ENCODE measurements at regions not wholly inside any gene's neighbourhood (a gene's known extent, or its start where the extent isn't known, plus 50 kb on each side); places are given as distances from the start of the nearest gene placed in this dataset.
"Not testable (repeated sequence)": the region's sequence is repeated elsewhere in the genome, so short reads cannot be mapped to it uniquely, and the experiment has no call there.

DNA sequence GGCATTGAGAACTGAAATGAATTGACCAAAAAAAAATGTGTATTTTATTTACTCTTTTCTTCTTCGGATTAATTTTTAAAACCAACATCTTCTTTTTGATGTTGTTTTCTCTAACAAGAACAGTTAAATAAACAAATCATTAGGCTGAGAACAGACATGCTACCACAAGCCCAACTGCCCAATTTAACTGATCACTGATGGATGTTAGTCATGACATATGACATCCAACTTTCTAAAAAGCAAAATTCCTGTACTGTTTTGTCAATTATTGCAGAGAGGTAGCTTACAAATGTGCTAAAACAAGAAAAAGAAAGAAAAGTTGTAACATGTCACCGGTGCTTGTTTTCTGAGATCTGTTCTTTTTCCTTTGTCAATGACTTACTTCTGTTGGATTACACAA, 232.1 kb downstream of the C11orf87 start:
- DNase-seq = no peak
- no peak overlapping the region for H3K27ac ChIP-seq (ENCODE audit: insufficient read depth, low read length, poor library complexity, severe bottlenecking)
- H3K4me1 ChIP-seq (ENCODE audit: control insufficient read depth, insufficient read depth, low read length, poor library complexity, severe bottlenecking) = no peaks in the 10 kb centered on the region
- H3K36me3 Mint-ChIP-seq = no peaks in the 10 kb centered on the region
- H3K4me3 ChIP-seq (ENCODE audit: low read depth, low read length) = no peak overlapping the region
- H3K27me3 ChIP-seq (ENCODE audit: control insufficient read depth, insufficient read depth, low read length) = no peaks in the 10 kb centered on the region
- no peaks in the 10 kb centered on the region for H3K9me3 ChIP-seq (ENCODE audit: control insufficient read depth in 2 of 2, low read length in 2 of 2)
- no peaks in the 10 kb centered on the region for H3K4me1 Mint-ChIP-seq
- no peaks in the 10 kb centered on the region for H3K36me3 ChIP-seq (ENCODE audit: control insufficient read depth, insufficient read depth, low read length)
- H3K4me3 Mint-ChIP-seq = no peak overlapping the region
- no peak for ATAC-seq (ENCODE audit: low read depth in 2 of 2)
- no peak overlapping the region for H3K27ac Mint-ChIP-seq
- H3K27me3 Mint-ChIP-seq = no peaks in the 10 kb centered on the region
- H3K9me3 Mint-ChIP-seq = peaks cover 0 to 5% (median 0%) of the 10 kb centered on the region in 7 donors

- Mint-ChIP-seq H3K4me3 (no peak overlapping the region), H3K4me1 (no peaks in the 10 kb centered on the region), H3K27me3 (no peaks in the 10 kb centered on the region), H3K9me3 (peaks cover 0 to 5% (median 2%) of the 10 kb centered on the region in 7 donors), H3K27ac (no peak overlapping the region), H3K36me3 (no peaks in the 10 kb centered on the region)
- H3K4me1 ChIP-seq (ENCODE audit: control insufficient read depth, insufficient read depth, low read length, poor library complexity, severe bottlenecking) = no peaks in the 10 kb centered on the region
- no peak for DNase-seq
- no peaks in the 10 kb centered on the region for H3K36me3 ChIP-seq (ENCODE audit: control insufficient read depth, insufficient read depth, low read length)
- no peak overlapping the region for H3K4me3 ChIP-seq (ENCODE audit: low read depth, low read length)
- no peak for ATAC-seq (ENCODE audit: low read depth in 2 of 2)
- no peaks in the 10 kb centered on the region for H3K27me3 ChIP-seq (ENCODE audit: control insufficient read depth, insufficient read depth, low read length)
- H3K9me3 ChIP-seq (ENCODE audit: control insufficient read depth in 2 of 2, low read length in 2 of 2) = no peaks in the 10 kb centered on the region
- no peak overlapping the region for H3K27ac ChIP-seq (ENCODE audit: insufficient read depth, low read length, poor library complexity, severe bottlenecking)
Observed at GRCh38 chr11:109658190-109658589, 236.2 kb downstream of the C11orf87 start.

DNA sequence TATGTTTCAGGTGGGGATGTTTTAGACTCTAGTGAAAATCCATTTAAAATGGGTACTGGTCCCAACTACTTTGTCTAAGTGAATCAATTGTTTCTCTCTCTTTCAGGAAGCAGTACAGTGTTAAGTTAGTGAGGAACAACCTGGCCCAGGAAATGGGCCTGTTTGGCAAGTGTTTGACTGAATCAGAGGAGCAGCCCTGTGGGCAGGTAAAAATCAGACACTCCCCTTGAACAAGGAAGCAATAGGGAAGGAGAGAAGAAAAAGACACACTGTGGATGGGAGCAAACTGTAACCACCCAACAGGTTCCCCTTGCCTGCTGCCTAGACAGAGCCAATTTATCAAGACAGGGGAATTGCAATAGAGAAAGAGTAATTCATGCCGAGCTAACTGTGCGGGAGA, 245.7 kb downstream of the C11orf87 start:
- Mint-ChIP-seq H3K36me3 (no peaks in the 10 kb centered on the region), H3K4me1 (no peaks in the 10 kb centered on the region), H3K4me3 (no peak overlapping the region), H3K9me3 (peaks cover 0 to 7% (median 4%) of the 10 kb centered on the region in 7 donors), H3K27me3 (no peaks in the 10 kb centered on the region), H3K27ac (no peak overlapping the region)
- DNase-seq (no peak), ATAC-seq (ENCODE audit: low read depth in 2 of 2) (no peak)
- peaks cover 0 to 3% of the 10 kb centered on the region in 2 experiments for H3K9me3 ChIP-seq (ENCODE audit: control insufficient read depth in 2 of 2, low read length in 2 of 2)
- H3K4me3 ChIP-seq (ENCODE audit: low read depth, low read length) = no peak overlapping the region
- H3K36me3 ChIP-seq (ENCODE audit: control insufficient read depth, insufficient read depth, low read length) = no peaks in the 10 kb centered on the region
- no peak overlapping the region for H3K27ac ChIP-seq (ENCODE audit: insufficient read depth, low read length, poor library complexity, severe bottlenecking)
- no peaks in the 10 kb centered on the region for H3K4me1 ChIP-seq (ENCODE audit: control insufficient read depth, insufficient read depth, low read length, poor library complexity, severe bottlenecking)
- H3K27me3 ChIP-seq (ENCODE audit: control insufficient read depth, insufficient read depth, low read length) = no peaks in the 10 kb centered on the region

- Histone ChIP-seq H3K36me3 (ENCODE audit: control insufficient read depth, insufficient read depth, low read length) (no peaks in the 10 kb centered on the region), H3K9me3 (ENCODE audit: control insufficient read depth in 2 of 2, low read length in 2 of 2) (peaks cover 0 to 3% of the 10 kb centered on the region in 2 experiments), H3K4me1 (ENCODE audit: control insufficient read depth, insufficient read depth, low read length, poor library complexity, severe bottlenecking) (no peaks in the 10 kb centered on the region), H3K4me3 (ENCODE audit: low read depth, low read length) (no peak overlapping the region), H3K27me3 (ENCODE audit: control insufficient read depth, insufficient read depth, low read length) (no peaks in the 10 kb centered on the region), H3K27ac (ENCODE audit: insufficient read depth, low read length, poor library complexity, severe bottlenecking) (no peak overlapping the region)
- Mint-ChIP-seq H3K27me3 (no peaks in the 10 kb centered on the region), H3K36me3 (no peaks in the 10 kb centered on the region), H3K4me1 (no peaks in the 10 kb centered on the region), H3K27ac (no peak overlapping the region), H3K4me3 (no peak overlapping the region), H3K9me3 (peaks cover 1 to 7% (median 4%) of the 10 kb centered on the region in 7 donors)
- DNase-seq = no peak
- no peak for ATAC-seq (ENCODE audit: low read depth in 2 of 2)
Observed at GRCh38 chr11:109668973-109669634, 247.1 kb downstream of the C11orf87 start.

DNA sequence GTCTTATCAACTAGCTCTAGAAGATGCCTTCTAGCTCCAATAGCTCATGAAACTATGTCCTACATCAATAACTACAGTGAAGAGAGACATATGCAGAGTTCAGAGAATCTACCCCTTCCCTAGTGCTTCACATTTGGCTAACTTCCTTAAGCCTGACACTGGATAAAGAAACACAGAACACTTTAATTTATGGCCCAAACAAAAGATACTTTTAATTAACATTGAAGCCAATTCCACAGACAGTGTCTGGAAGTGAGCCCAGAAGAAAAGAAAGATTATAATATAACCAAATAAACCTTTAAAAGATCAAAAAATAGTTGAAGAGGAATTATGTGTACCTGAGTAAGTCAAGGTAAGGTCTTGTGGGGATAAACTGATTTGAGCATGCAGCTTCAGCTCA, 255.2 kb downstream of the C11orf87 start:
- H3K9me3 Mint-ChIP-seq = peaks cover 0 to 7% (median 0%) of the 10 kb centered on the region in 7 donors
- no peak overlapping the region for H3K4me3 Mint-ChIP-seq
- H3K36me3 Mint-ChIP-seq = no peaks in the 10 kb centered on the region
- no peaks in the 10 kb centered on the region for H3K9me3 ChIP-seq (ENCODE audit: control insufficient read depth in 2 of 2, low read length in 2 of 2)
- no peaks in the 10 kb centered on the region for H3K27me3 Mint-ChIP-seq
- H3K36me3 ChIP-seq (ENCODE audit: control insufficient read depth, insufficient read depth, low read length) = no peaks in the 10 kb centered on the region
- H3K4me3 ChIP-seq (ENCODE audit: low read depth, low read length) = no peak overlapping the region
- ATAC-seq (ENCODE audit: low read depth in 2 of 2) (no peak), DNase-seq (no peak)
- no peak overlapping the region for H3K27ac Mint-ChIP-seq
- no peaks in the 10 kb centered on the region for H3K4me1 ChIP-seq (ENCODE audit: control insufficient read depth, insufficient read depth, low read length, poor library complexity, severe bottlenecking)
- H3K4me1 Mint-ChIP-seq = no peaks in the 10 kb centered on the region
- H3K27me3 ChIP-seq (ENCODE audit: control insufficient read depth, insufficient read depth, low read length) = no peaks in the 10 kb centered on the region
- H3K27ac ChIP-seq (ENCODE audit: insufficient read depth, low read length, poor library complexity, severe bottlenecking) = no peak overlapping the region

DNA sequence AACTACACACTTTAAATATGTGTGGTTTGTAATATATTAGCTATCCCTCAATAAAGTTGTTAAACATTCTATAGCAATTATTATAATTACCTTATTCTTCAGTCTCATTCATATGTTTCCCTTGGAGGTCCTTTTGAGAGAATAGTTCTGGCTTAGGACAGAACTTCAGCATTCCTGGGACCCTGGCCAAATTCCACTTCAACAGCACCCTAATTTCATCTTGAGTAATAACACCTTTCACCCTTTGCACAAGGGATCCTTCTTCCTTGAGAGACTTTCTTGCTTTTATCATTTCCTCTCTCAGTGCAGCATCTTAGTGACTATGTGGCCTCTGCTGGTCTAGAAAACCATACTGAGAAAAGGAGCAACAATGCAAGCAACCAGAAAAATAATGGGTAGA, 255.9 kb downstream of the C11orf87 start:
- H3K36me3 Mint-ChIP-seq = no peaks in the 10 kb centered on the region
- H3K27me3 ChIP-seq (ENCODE audit: control insufficient read depth, insufficient read depth, low read length) = no peaks in the 10 kb centered on the region
- no peaks in the 10 kb centered on the region for H3K4me1 ChIP-seq (ENCODE audit: control insufficient read depth, insufficient read depth, low read length, poor library complexity, severe bottlenecking)
- DNase-seq = no peak
- no peak overlapping the region for H3K27ac ChIP-seq (ENCODE audit: insufficient read depth, low read length, poor library complexity, severe bottlenecking)
- no peaks in the 10 kb centered on the region for H3K36me3 ChIP-seq (ENCODE audit: control insufficient read depth, insufficient read depth, low read length)
- ATAC-seq (ENCODE audit: low read depth in 2 of 2) = no peak
- peaks cover 0 to 7% (median 0%) of the 10 kb centered on the region in 7 donors for H3K9me3 Mint-ChIP-seq
- H3K9me3 ChIP-seq (ENCODE audit: control insufficient read depth in 2 of 2, low read length in 2 of 2) = no peaks in the 10 kb centered on the region
- no peaks in the 10 kb centered on the region for H3K27me3 Mint-ChIP-seq
- H3K4me3 Mint-ChIP-seq = no peak overlapping the region
- H3K4me1 Mint-ChIP-seq = no peaks in the 10 kb centered on the region
- H3K27ac Mint-ChIP-seq = no peak overlapping the region
- H3K4me3 ChIP-seq (ENCODE audit: low read depth, low read length) = no peak overlapping the region

DNA sequence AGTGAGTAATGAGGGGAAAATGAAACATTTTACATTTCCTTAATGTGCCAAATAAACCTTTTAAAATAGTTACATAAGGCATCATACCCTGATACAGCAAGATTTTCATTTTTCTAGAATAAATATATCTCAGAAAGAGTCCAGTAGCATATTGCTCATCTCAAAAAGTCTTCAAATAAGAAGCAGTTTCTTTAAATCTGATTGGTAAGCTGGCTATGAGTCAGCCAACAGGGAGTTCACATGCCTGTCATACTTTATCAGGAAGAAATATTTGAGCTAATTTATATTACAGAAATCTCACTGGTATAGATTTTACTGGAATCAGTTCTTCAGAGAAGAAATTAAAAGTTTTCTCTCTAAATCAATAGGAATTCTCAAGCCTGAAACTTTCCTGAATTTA, 258.1 kb downstream of the C11orf87 start:
- Histone ChIP-seq H3K27me3 (ENCODE audit: control insufficient read depth, insufficient read depth, low read length) (no peaks in the 10 kb centered on the region), H3K36me3 (ENCODE audit: control insufficient read depth, insufficient read depth, low read length) (no peaks in the 10 kb centered on the region), H3K4me3 (ENCODE audit: low read depth, low read length) (no peak overlapping the region), H3K9me3 (ENCODE audit: control insufficient read depth in 2 of 2, low read length in 2 of 2) (no peaks in the 10 kb centered on the region), H3K27ac (ENCODE audit: insufficient read depth, low read length, poor library complexity, severe bottlenecking) (no peak overlapping the region), H3K4me1 (ENCODE audit: control insufficient read depth, insufficient read depth, low read length, poor library complexity, severe bottlenecking) (no peaks in the 10 kb centered on the region)
- Mint-ChIP-seq H3K9me3 (peaks cover 0 to 4% (median 0%) of the 10 kb centered on the region in 7 donors), H3K27me3 (no peaks in the 10 kb centered on the region), H3K4me3 (no peak overlapping the region), H3K27ac (no peak overlapping the region), H3K36me3 (no peaks in the 10 kb centered on the region), H3K4me1 (no peaks in the 10 kb centered on the region)
- ATAC-seq (ENCODE audit: low read depth in 2 of 2) (no peak), DNase-seq (no peak)

DNA sequence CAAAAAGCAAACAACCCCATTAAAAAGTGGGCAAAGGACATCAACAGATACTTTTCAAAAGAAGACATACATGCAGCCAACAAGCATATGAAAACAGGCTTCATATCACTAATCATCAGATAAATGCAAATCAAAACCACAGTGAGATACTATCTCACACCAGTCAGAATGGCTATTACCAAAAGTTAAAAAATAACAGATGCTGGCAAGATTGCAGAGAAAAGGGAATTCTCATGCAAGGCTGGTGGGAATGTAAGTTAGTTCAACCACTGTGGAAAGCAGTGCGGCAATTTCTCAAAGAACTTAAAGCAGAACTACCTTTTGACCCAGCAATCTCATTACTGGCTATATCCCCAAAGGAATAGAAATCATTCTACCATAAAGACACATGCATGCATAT, 260.8 kb downstream of the C11orf87 start:
- H3K4me1 Mint-ChIP-seq; H3K36me3 Mint-ChIP-seq; DNase-seq; H3K4me3 Mint-ChIP-seq; H3K4me3 ChIP-seq (ENCODE audit: low read depth, low read length); H3K27ac Mint-ChIP-seq; H3K27me3 ChIP-seq (ENCODE audit: control insufficient read depth, insufficient read depth, low read length); H3K9me3 Mint-ChIP-seq; H3K9me3 ChIP-seq (ENCODE audit: control insufficient read depth in 2 of 2, low read length in 2 of 2); H3K4me1 ChIP-seq (ENCODE audit: control insufficient read depth, insufficient read depth, low read length, poor library complexity, severe bottlenecking); H3K27ac ChIP-seq (ENCODE audit: insufficient read depth, low read length, poor library complexity, severe bottlenecking); H3K36me3 ChIP-seq (ENCODE audit: control insufficient read depth, insufficient read depth, low read length); ATAC-seq (ENCODE audit: low read depth in 2 of 2); H3K27me3 Mint-ChIP-seq: not testable (repeated sequence)

Measured in CD4-positive, CD25-positive, alpha-beta regulatory T cell (primary cell).